ENCODE measurements at regions not wholly inside any gene's neighbourhood (a gene's known extent, or its start where the extent isn't known, plus 50 kb on each side); places are given as distances from the start of the nearest gene placed in this dataset.
"Not testable (repeated sequence)": the region's sequence is repeated elsewhere in the genome, so short reads cannot be mapped to it uniquely, and the experiment has no call there.

DNA sequence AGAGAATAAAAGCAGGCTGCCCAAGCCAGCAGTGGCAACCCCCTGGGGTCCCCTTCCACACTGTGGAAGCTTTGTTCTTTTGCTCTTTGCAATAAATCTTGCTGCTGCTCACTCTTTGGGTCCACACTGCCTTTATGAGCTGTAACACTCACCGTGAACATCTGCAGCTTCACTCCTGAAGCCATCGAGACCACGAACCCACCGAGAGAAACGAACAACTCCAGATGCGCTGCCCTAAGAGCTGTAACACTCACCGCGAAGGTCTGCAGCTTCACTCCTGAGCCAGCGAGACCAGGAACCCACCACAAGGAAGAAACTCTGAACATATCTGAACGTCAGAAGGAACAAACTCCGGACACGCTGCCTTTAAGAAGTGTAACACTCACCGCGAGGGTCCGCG is 1252.9 kb downstream of the STIM2 start:
- DNase-seq = not testable (repeated sequence)

GRCh38 chr4:28116526-28117083 is 1256.0 kb downstream of the STIM2 start:
- DNase-seq = not testable (repeated sequence)

- no peak for DNase-seq
Measured at GRCh38 chr4:28117084-28117682, 1256.5 kb downstream of the STIM2 start.

DNA sequence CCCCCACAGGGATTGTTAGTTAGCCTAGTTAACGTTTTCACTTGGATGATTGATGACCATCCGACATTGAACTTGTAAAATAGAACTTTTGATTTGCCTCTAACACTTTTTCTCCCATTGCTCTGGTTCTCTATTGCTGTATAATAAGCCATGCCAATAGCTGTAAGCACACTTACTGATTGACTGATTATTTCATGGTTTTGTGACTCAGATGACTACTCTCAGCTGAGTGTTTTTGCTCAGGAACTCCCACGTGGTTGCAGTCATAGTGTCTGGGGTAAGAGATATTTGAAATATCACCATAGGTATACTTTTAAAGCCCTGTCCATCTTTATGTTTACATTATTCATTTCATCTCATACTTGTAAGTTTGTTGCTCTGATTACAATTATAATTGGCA is 1285.5 kb downstream of the STIM2 start:
- no peak for DNase-seq

- no peak for DNase-seq
Measured at GRCh38 chr4:28148221-28148620, 1287.6 kb downstream of the STIM2 start.

GRCh38 chr4:28149762-28150161 is 1289.1 kb downstream of the STIM2 start:
- no peak for DNase-seq

DNA sequence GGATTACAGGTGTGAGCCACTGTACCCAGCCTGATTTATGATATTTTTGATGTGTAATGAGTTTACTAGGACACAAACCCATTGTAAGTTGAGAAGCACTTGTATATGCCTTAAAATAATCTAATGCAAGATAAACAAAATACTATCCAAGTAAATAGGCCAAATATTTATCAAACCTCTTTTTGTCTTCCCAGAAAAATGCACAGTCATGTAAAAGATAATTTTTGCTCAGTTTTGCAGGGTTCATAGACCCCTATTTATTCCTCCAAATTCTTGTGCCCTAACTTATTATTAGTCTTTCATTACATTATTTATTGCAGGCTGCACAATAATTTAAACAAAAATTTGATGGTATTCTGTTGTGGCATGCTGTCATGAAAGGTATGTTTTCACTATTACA is 1290.7 kb downstream of the STIM2 start:
- DNase-seq = no peak

GRCh38 chr4:28167411-28167810 is 1306.8 kb downstream of the STIM2 start:
- DNase-seq = no peak

- no peak for DNase-seq
Measured at GRCh38 chr4:28176942-28177341, 1316.3 kb downstream of the STIM2 start.

- DNase-seq = no peak
Measured at GRCh38 chr4:28177641-28178040, 1317.0 kb downstream of the STIM2 start.

DNA sequence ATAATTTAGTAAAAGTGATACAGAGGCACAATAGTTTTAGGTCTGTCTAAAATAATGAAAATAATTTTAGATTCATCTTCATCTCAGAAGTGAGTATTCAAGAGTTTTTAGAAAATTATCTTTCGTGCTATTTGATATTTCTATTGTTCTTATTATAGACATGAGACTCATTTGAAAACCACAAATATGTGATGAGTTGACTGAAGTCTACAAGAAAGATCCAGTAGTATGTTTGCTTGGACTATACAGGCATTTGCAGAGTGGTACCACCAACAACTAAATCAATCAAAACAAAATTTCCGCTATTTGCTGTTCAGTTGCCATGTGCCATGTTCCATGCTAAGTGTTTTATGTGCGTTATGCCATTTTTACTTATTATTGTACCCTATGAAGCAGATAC is 1318.5 kb downstream of the STIM2 start:
- no peak for DNase-seq

DNA sequence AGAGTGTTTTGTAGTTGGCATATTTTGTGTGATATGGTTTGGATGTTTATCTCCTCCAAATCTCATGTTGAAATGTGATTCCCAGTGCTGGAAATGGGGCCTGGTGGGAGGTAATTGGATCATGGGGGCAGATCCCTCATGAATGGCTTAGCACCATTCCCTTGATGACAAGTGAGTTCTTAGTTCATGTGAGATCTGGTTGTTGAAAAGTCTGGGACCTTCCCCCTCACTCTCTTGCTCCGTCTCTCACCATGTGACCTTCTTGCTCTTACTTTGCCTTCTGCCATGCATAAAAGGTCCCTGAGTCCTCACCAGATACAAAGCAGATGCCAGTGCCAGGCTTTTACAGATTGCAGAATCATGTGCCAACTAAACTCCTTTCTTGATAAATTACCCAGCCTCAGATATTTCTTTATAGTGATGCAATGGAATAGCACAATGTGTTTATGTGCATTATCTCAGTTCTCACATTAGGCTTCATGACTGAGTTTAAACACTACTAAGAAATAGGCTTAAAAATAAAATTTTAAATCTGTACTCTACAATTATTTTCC is 1348.8 kb downstream of the STIM2 start:
- no peak for DNase-seq

DNA sequence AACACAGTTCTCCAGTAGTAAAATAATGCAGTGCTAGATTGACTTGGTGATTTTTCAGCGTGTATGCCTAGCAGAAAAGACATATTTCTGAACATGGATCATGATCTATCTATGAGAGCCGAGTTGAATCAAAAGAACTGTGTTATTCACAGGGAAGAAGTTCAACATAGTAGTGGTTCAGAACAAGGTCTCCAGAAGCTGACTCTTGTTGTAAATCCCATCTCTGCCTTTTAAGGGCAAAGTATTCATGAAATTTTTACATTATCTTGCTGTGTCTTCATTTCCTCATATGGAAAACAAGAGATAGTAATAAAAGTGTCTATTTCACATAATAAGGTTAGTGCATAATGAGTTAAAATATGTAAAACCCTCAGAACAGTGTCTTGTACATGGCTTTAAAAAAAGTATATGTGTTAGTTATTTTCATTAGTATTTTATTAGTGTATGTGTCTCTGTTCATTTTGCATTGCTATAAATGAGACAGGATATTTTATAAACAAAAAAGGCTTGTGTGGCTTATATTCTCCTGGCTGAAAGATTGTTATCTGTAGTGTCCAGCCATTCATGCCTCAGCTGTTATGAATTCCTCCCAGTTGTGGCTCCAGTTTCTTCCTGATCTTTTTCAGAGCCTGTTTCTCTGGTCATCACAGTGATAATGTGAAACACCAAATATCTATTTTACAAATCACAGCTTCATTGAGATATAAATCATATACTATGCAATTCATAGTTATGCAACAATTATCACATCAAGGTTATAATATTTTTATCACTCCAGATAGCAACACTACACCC is 1351.2 kb downstream of the STIM2 start:
- DNase-seq = no peak

DNA sequence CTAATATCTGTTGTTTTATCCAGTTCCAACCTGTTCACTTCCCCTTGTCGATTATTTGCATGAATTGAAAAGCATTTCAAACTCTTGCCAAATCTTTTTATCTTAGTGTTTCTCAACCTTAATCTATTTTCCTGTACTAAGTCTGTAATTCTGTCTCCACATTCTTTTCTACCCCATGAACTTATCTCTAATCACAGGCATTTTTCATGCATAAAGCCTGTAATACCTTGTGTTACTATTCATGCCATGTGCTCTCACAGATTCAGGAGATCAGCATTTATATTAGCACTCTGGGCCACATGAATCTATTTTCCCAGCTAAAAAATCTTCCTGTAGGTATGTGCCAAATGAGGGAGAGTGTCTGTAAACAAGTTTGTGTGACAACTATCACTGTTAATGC is 1360.9 kb downstream of the STIM2 start:
- no peak for DNase-seq

- peak; percentile 15 for DNase-seq
Measured at GRCh38 chr4:28225050-28225449, 1364.4 kb downstream of the STIM2 start.

DNA sequence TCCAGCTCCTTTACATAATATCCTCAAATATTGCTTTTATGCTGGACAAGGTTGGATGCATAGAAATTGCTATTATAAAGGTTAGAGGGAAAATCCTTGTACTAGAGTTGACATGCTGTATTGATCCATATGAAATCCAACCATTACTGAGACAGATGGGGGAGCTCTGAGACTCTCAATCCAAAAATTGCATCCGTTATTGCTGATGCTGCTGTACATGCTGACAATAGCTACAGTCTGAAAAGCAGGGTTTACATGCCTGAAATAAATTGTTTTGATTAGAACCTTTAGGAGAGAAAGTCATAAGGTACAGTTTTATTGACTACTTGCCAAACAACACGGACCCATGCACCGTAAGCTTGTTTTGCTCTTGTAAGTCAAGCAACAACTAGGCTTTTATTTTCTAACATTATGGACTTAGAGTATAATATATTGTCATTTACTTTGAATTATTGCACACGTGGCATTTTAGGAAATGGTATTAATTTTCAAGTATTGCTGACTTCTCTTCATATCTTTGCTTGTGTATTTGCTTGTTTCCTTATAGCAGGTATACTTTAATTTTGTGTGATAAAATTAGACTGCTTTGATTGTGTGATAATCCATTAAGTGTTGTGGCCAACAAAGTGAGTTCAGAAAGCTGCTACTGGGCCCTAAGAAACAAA is 1365.2 kb downstream of the STIM2 start:
- no peak for DNase-seq

DNA sequence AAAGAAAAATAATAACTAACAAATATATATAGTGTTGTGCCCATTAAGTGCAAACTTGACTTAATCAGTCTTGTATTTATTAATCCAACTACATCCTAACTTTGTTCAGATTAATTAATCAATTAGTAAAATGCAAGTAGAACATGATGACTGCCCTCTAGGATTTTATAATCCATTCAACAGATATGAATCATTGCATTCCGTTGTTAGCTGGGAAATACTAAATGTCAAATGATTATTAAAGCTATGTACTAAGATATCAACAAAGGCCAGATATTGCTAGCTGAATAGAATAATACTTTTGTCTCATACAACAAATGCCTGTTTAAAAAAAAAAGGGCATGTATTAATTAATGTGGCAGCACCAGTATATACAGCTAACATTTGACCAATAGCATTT is 1366.3 kb downstream of the STIM2 start:
- DNase-seq = no peak

GRCh38 chr4:28227764-28228163 is 1367.1 kb downstream of the STIM2 start:
- peak; percentile 41 for DNase-seq

DNA sequence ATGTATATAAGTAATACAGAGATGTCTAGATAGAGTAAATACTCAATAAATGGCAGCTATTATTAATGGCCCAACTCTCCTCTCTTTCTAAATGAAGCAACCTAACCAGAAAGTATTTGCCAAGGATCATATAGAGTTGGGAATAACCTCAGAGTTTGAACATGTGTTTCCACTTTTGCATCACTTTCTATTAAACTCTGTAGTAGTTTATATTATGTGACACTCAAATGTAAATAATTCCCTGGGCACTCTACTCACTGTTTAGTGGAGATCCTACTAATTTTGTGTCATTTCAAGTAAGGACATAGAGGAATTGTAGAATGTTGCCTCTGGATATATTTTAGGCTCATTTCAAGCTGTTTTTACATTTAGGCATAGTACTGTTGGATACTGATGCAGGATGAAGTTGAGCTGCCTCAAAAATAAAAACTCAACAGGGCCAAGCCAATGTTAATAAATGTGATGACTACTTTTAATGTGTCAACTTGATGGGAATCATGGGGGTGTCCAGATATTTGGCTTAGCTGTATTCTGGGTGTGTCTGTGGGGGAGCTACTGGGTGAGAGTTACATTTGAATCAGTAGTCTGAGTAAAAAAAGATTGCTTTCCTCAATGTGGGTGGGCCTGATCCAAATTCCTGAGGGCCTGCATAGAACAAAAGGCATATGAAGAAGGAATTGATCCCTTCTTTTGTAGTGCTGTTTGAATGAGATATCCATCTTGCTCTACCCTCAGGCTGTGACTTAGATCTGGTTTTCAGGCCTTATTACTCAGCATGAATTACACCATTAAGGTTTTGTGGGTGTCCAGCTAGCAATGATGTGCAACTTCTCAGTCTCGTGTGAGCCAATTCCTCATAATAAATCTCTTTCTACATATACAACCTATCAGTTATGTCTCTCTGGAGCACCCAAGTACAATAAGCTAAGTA is 1368.2 kb downstream of the STIM2 start:
- no peak for DNase-seq

GRCh38 chr4:28232376-28232775 is 1371.7 kb downstream of the STIM2 start:
- no peak for DNase-seq

- DNase-seq = no peak
Measured at GRCh38 chr4:28232951-28233350, 1372.3 kb downstream of the STIM2 start.

DNA sequence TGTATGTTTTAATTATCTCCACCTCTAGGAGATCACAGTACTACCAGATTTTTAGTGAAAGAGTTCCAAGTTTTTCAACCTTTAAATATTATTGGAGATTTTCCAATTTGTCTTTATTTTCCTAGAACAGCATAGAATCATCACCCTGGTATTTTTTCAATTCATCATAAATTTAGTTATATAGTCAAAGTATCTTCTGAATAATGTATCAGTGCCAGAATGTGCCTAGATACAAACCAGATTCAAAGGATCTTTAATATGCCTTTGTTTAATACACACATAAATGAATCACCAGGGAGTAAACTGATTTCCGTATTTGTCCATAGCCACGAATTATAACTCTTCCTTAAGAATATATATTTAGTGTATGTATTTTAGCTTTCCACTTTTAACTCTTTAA is 1373.1 kb downstream of the STIM2 start:
- DNase-seq = no peak
